Lower leg skin (tissue), 3 donors: ENCODE measurements at regions not wholly inside any gene's neighbourhood (a gene's known extent, or its start where the extent isn't known, plus 50 kb on each side); places are given as distances from the start of the nearest gene placed in this dataset.

Experiments used
- CTCF ChIP-seq, 3 donors: fragments of 450-650 bp; IDR thresholded peaks; one replicate each; pipeline ENCODE4 v1.5.1; 2016; ENCODE audit warnings: antibody characterized with exemption in 3 of 3, mild to moderate bottlenecking in 3 of 3, moderate library complexity in 2 of 3
- POLR2A ChIP-seq, 2 donors: fragments of 450-650 bp; IDR thresholded peaks; one replicate each; pipeline ENCODE4 v1.6.1; 2016 to 2017; ENCODE audit warnings: antibody characterized with exemption in 2 of 2, mild to moderate bottlenecking in 1 of 2, moderate library complexity in 1 of 2

GRCh38 chr15:62809115-62809967 lies 233.2 kb upstream of the TPM1 start:
- TF ChIP-seq CTCF (IDR thresholded peaks at IDR 0.05) (no peak), POLR2A (IDR thresholded peaks at IDR 0.05) (no peak)
